NCI-H1092 treated with DMSO at 0.1 percent for 48 hours (cell line): ENCODE measurements at regions not wholly inside any gene's neighbourhood (a gene's known extent, or its start where the extent isn't known, plus 50 kb on each side); places are given as distances from the start of the nearest gene placed in this dataset.
"Not testable (repeated sequence)": the region's sequence is repeated elsewhere in the genome, so short reads cannot be mapped to it uniquely, and the experiment has no call there.

Experiments
- DNase-seq: peaks from one replicate; lab custom pipeline; 2025; lab: John Stamatoyannopoulos, UW

- DNase-seq = not testable (repeated sequence)
Measured at GRCh38 chr13:100766570-100766969, 92.0 kb upstream of the TMTC4 start.

DNA sequence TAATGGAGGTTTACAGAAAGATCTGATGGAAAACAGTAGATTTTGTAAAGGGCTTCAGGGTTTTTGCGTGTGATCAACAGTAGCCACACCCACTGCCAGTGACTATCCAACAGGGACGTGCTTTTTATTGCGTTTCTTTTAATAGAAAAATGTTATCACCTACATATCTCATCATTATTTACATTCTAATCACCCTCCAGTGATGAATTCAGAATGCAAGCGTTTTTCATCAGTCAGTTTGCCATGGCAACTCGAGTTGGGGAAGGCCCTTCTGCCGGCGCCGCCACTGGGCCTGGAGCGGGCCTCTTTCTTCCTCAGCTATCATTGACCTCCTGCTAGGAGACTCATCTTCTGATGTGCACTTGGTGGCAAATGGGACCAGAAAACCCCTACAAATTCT lies 90.3 kb upstream of the TMTC4 start:
- DNase-seq = no peak

DNA sequence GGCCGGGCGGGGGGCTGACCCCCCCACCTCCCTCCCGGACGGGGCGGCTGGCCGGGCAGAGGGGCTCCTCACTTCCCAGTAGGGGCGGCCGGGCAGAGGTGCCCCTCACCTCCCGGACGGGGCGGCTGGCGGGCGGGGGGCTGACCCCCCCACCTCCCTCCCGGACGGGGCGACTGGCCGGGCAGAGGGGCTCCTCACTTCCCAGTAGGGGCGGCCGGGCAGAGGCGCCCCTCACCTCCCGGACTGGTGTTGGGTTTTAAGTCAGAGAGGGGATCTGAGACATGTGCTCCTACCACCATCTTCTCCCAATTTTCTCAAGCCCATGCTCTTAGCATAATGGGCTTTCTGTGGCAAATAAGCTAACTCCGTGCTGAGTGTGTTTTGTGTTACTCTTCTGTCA lies 87.5 kb upstream of the TMTC4 start:
- not testable (repeated sequence) for DNase-seq

DNA sequence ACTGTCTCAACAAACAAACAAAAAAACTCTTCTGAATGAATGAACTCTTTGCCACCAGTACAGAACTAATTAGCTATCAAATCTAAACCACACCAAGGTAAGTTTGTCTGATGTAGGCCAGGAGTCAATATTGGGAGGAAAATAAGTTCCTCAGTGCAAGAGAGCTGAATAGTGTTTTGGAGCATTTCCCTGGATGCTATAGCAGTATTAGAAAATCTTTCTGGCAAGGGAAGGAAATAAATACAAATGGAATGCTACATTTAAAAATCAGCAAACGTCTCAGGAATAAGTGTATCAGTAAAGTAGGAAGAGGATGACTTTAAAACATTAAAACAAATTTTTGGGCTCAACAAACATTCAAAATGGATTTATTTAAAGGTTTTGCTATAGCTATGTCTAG lies 81.3 kb upstream of the TMTC4 start:
- DNase-seq = no peak

DNA sequence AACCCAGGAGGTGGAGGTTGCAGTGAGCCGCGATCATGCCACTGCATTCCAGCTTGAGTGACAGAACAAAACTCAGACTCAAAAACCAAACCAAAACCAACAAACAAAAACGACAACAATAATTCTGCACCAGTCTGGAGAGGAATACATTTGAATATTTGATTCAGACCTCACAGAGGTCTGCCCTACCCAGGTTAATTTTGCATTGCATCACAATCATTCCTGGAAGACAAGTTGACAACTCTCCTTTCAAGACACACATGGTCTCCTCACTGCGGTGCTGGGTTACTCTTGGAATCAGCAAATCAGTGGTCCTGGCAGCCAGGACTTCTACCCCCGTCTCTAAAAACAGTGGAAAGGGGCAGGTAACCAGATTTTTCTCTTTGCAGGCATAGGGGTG lies 79.9 kb upstream of the TMTC4 start:
- DNase-seq = no peak

GRCh38 chr13:100753376-100753775 lies 78.8 kb upstream of the TMTC4 start:
- DNase-seq = no peak

DNA sequence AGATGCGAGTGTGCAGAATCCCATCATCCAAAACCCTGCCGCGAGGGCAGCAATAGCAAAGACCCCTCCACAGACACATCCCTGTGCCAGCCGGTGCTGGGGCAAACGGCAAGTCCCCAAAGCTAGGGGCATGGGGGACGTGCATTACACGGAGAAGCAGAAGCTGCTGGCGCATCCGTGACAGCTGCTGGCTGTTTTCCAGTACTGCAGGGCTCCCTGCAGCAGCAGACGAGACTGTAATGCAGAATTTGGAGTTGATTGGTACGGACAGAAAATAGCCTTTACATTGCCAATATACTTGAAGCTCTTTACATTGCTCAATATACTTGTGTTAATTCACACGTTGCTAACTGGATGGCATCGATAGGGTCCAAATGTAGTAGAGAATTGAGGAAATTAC lies 77.2 kb upstream of the TMTC4 start:
- DNase-seq = no peak

- no peak for DNase-seq
Measured at GRCh38 chr13:100746953-100747683, 72.5 kb upstream of the TMTC4 start.

DNA sequence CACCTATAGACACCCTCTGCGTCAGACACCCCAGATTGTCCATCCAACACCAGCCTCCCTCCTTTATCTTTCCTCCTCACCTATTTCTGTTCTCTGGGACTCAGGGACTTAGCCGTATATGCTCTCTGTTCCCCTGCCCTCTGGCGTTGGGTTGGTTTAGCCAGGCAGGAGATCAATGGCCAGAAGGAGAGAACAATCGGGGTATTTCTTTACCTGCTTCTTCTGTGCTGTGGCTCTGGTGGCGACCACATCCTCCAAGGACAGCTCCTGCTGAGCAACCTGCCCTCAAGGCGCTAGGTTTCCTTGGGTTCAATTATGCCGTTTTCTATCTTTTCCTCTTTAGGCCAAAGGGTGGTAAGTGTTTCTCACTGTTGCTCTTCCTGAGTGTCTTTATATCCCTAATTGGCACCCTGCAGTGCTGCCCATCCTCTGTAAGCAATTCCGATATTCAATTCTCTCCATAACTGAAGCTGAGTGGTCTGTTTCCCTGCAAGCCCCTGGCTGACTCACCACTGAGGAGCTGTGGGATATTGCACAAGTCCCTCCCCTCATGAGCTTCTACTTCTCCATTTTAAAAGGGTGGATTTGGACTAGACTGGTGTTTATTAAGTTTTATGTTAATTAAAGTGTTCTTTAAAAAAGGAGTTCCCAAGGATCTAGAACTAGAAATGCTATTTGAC lies 63.7 kb upstream of the TMTC4 start:
- DNase-seq = no peak

- DNase-seq = no peak
Measured at GRCh38 chr13:100735494-100735893, 60.9 kb upstream of the TMTC4 start.

DNA sequence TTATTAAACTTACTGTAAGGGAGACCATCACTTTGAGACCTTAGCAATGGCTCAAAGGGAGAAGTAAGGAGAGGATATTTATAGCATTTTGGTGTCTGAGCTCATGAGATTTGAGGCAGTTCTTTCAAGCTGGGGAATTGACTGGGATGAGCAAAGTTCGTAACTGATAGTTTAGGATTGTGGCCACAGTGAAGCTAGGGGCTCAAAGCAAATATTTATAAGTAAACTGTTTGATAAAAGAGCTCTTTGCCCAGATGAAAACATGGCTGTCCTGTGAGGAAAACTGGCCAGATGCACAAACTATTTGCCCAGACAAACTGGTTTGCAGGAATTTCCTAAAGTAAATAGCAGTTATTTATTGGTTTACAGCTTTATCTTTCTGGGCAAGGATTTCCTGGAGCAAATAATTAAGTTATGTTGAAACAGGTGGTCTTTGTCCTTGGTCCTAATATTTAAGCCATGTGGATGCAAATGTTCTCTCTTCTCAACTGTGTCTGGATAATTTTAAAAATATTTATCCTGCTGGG lies 59.7 kb upstream of the TMTC4 start:
- DNase-seq = no peak

- DNase-seq = no peak
Measured at GRCh38 chr13:100733261-100733660, 58.7 kb upstream of the TMTC4 start.

- no peak for DNase-seq
Measured at GRCh38 chr13:100728201-100728600, 53.6 kb upstream of the TMTC4 start.

DNA sequence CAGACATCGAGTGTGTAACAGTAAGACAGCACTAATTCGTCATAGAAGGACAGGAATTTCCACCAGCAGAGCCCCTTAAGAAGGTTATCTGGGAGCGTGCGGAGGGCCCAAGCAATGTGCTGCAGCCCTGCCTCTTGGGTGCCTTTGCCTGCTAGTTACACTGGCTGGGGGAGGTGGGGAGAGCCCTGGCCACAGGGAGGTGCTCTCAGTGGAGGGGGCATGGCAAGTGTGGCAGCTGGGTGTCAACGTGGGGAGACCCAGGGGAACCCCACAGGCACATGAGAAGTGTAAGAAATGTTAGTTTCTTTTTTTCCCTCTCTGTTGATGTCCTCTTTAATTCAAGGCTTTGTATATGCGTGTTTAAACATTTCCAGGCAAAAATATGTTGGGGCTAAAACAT lies 50.9 kb upstream of the TMTC4 start:
- DNase-seq = no peak

DNA sequence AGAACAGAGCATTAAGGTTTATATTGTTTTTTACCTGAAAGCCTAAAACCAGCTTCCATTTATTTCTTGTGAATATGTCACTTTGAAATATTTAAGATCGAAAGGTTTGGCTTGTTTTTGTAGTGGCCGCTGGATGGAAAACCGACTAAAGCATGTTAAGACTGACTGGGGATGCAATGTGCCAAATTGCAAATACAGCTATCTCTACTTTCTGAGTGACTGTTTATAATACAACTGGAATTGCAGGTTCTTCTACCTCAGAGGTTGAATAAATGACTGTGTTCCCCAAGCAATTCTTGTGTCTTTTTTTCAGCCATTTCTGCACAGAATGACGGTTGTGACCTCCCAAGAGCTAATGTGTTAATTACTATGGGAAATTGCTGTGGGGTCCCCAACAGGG lies 50.0 kb upstream of the TMTC4 start:
- DNase-seq = no peak
